ENCODE measurements at regions not wholly inside any gene's neighbourhood (a gene's known extent, or its start where the extent isn't known, plus 50 kb on each side); places are given as distances from the start of the nearest gene placed in this dataset.
"Not testable (repeated sequence)": the region's sequence is repeated elsewhere in the genome, so short reads cannot be mapped to it uniquely, and the experiment has no call there.

DNA sequence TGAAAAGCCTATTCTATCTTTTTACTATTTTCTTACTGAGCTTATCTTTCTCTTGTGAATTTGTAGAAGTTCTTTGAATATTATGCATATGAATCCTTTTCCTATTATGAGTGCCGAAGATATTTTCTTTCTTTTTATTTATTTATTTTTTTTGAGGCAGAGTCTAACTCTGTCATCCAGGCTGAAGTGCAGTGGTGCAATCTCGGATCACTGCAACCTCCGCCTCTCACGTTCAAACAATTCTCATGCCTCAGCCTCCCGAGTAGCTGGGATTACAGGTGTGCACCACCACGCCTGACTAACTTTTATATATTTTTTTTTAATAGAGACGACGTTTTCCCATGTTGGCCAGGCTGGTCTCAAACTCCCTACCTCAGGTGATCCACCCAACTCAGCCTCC, 109.8 kb downstream of the RHOU start:
- Histone ChIP-seq H3K27ac (no peak overlapping the region), H3K9me3 (peaks cover 0 to 4% (median 0%) of the 10 kb centered on the region in 4 donors), H3K4me3 (no peak overlapping the region), H3K27me3 (no peaks in the 10 kb centered on the region), H3K36me3 (no peaks in the 10 kb centered on the region), H3K4me1 (peaks cover 0 to 7% (median 7%) of the 10 kb centered on the region in 4 donors)
- intact Hi-C loops (cut with DNase I): no loop called here
- 94 to 95% methylated on average over 8 of the region's 8 CpGs for WGBS, 2 donors
- DNase-seq: no peak
- TF ChIP-seq POLR2A (IDR thresholded peaks at IDR 0.05) (no peak), CTCF (IDR thresholded peaks at IDR 0.05) (no peak), EP300 (IDR thresholded peaks at IDR 0.05) (no peak), POLR2AphosphoS5 (IDR thresholded peaks at IDR 0.05) (no peak)

- intact Hi-C loops (cut with DNase I): no loop called here
- WGBS, 2 donors: 95 to 100% methylated on average over 1 of the region's 1 CpG
Measured at GRCh38 chr1:228846952-228847351, 111.7 kb downstream of the RHOU start.

DNA sequence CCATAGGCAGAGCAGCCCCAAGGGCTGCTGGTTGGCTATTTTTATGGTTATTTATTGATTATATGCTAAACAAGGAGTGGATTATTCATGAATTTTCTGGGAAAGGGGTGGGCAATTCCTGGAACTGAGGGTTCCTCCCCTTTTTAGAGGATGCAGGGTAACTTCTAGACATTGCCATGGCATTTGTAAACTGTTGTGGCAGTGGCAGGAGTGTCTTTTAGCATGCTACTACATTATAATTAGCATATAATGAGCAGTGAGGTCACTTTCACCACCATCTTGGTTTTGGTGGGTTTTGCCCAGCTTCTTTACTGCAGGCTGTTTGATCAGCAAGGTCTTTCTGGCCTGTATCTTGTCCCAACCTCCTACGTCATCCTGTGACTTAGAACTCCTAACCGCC, 112.2 kb downstream of the RHOU start:
- intact Hi-C loops (cut with DNase I); H3K27ac ChIP-seq; H3K27me3 ChIP-seq; H3K4me1 ChIP-seq; H3K4me3 ChIP-seq; H3K9me3 ChIP-seq; DNase-seq; H3K36me3 ChIP-seq: not testable (repeated sequence)
- WGBS, 2 donors: 97 to 98% methylated on average over 2 of the region's 2 CpGs

More at GRCh38 chr1:228846952-228847351, 111.7 kb downstream of the RHOU start:
- no peaks in the 10 kb centered on the region for H3K27me3 ChIP-seq
- H3K9me3 ChIP-seq: peaks cover 0 to 4% (median 0%) of the 10 kb centered on the region in 4 donors
- H3K36me3 ChIP-seq: no peaks in the 10 kb centered on the region
- H3K27ac ChIP-seq: no peak overlapping the region
- TF ChIP-seq POLR2AphosphoS5 (IDR thresholded peaks at IDR 0.05): no peak
- no peak for TF ChIP-seq EP300 (IDR thresholded peaks at IDR 0.05)
- TF ChIP-seq POLR2A (IDR thresholded peaks at IDR 0.05): no peak
- no peak for TF ChIP-seq CTCF (IDR thresholded peaks at IDR 0.05)
- peaks cover 0 to 6% (median 5%) of the 10 kb centered on the region in 4 donors for H3K4me1 ChIP-seq
- H3K4me3 ChIP-seq: no peak overlapping the region
- no peak for DNase-seq

DNA sequence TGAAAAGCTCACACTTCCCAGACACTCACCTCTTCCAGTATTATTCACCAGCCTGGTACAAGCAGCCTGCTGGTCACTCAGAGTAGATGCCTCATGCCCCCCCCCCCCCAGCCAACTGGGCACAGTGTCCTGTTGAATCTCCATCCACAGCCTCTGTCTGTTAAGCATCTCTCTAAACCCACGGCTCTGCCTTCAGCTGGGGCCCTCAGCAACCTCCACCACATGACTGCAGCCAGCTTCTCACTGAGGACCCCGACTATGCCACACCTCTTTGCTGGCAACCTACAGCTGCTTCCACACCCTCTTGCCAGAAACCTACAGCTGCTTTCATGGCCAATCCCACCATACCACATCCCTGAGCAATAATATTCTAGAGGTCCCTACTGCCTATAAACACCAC, 113.1 kb downstream of the RHOU start:
- H3K4me3 ChIP-seq: no peak overlapping the region
- no peaks in the 10 kb centered on the region for H3K27me3 ChIP-seq
- no peak for TF ChIP-seq POLR2A (IDR thresholded peaks at IDR 0.05)
- no peak for TF ChIP-seq EP300 (IDR thresholded peaks at IDR 0.05)
- TF ChIP-seq POLR2AphosphoS5 (IDR thresholded peaks at IDR 0.05): no peak
- TF ChIP-seq CTCF (IDR thresholded peaks at IDR 0.05): no peak
- no peaks in the 10 kb centered on the region for H3K36me3 ChIP-seq
- no peaks in the 10 kb centered on the region for H3K4me1 ChIP-seq
- DNase-seq: peak; percentile 19
- 46 to 47% methylated on average over 2 of the region's 2 CpGs for whole genome bisulfite sequencing, 2 donors
- H3K27ac ChIP-seq: no peak overlapping the region
- intact Hi-C loops (cut with DNase I): no loop called here
- no peaks in the 10 kb centered on the region for H3K9me3 ChIP-seq

GRCh38 chr1:228849011-228849541, 113.8 kb downstream of the RHOU start:
- no peaks in the 10 kb centered on the region for H3K36me3 ChIP-seq
- TF ChIP-seq POLR2AphosphoS5 (IDR thresholded peaks at IDR 0.05) (no peak), EP300 (IDR thresholded peaks at IDR 0.05) (no peak), POLR2A (IDR thresholded peaks at IDR 0.05) (no peak), CTCF (IDR thresholded peaks at IDR 0.05) (no peak)
- WGBS, 2 donors: 57 to 76% methylated on average over 3 of the region's 3 CpGs
- no peak overlapping the region for H3K4me3 ChIP-seq
- no peaks in the 10 kb centered on the region for H3K9me3 ChIP-seq
- DNase-seq: peak; percentile 20
- H3K27me3 ChIP-seq: no peaks in the 10 kb centered on the region
- intact Hi-C loops (cut with DNase I): no loop called here
- no peaks in the 10 kb centered on the region for H3K4me1 ChIP-seq
- no peak overlapping the region for H3K27ac ChIP-seq

Data from sigmoid colon (tissue), 6 donors.